ENCODE measurements at regions not wholly inside any gene's neighbourhood (a gene's known extent, or its start where the extent isn't known, plus 50 kb on each side); places are given as distances from the start of the nearest gene placed in this dataset.

DNA sequence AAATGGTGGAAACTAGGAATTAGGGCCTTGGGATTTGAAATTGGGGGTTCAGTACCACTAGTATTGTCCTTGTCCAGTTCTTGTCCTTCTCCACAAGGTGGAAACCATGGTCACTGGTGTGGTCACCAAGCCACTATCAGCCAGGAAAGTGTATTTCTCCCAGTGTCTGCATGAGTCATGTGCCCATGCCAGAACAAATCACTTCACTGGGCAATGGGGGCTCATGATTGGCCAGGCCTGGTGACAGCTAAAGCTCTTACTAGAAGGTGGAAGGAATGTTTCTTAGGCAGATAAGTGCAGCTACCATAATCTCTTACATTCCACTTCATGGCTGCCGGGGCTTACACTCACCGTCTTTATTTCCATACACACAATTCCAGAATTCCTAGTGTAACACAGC, 124.8 kb upstream of the TACR1 start (continued):
- no peak for TF ChIP-seq REST (IDR thresholded peaks at IDR 0.05; ENCODE audit: low read depth, low read length)
- TF ChIP-seq NR2C2 (IDR thresholded peaks at IDR 0.05; ENCODE audit: borderline replicate concordance, control insufficient read depth, insufficient read length, low read depth): no peak
- TF ChIP-seq POLR2A (IDR thresholded peaks at IDR 0.05; ENCODE audit: low read depth, low read length): no peak
- no peak for TF ChIP-seq PKNOX1 (IDR thresholded peaks at IDR 0.05)
- no peak for TF ChIP-seq NFIC (IDR thresholded peaks at IDR 0.05; ENCODE audit: low read depth, low read length)
- TF ChIP-seq CBFB (IDR thresholded peaks at IDR 0.05; ENCODE audit: low read depth): no peak

GRCh38 chr2:75321599-75321922, 122.2 kb upstream of the TACR1 start:
- H3K27me3 ChIP-seq (replicated peaks in 1 of 2; ENCODE audit: control insufficient read depth in 2 of 2, insufficient read depth in 2 of 2, low read length in 1 of 2): no peaks in the 10 kb centered on the region
- BruUV-seq (replicated peaks): no TSS peak
- no peak for FAIRE-seq
- no peak overlapping the region for H3K4me2 ChIP-seq (ENCODE audit: control insufficient read depth, insufficient read depth)
- 24% methylated on average over 2 of the region's 2 CpGs for WGBS (ENCODE audit: insufficient coverage, insufficient replicate concordance, low lambda C conversion rate, missing lambda C conversion rate)
- H2AFZ ChIP-seq (ENCODE audit: control insufficient read depth, low read depth, low read length): no peak overlapping the region
- no peaks in the 10 kb centered on the region for H4K20me1 ChIP-seq (ENCODE audit: control insufficient read depth, insufficient read depth)
- H3K36me3 ChIP-seq (ENCODE audit: control insufficient read depth in 2 of 2, insufficient read depth in 2 of 2, low read length in 1 of 2): no peaks in the 10 kb centered on the region
- TF ChIP-seq SMAD5 (IDR thresholded peaks at IDR 0.05; ENCODE audit: low read depth) (no peak), RAD21 (IDR thresholded peaks at IDR 0.05; ENCODE audit: insufficient read depth, low read depth, low read length) (no peak), PAX8 (IDR thresholded peaks at IDR 0.05) (no peak), TBL1XR1 (IDR thresholded peaks at IDR 0.05; ENCODE audit: low read depth, low read length) (no peak), KDM1A (IDR thresholded peaks at IDR 0.05; ENCODE audit: borderline replicate concordance) (no peak), CTCF (IDR thresholded peaks at IDR 0.05 in 2 of 3, conservative IDR thresholded peaks at IDR 0.05 in 1 of 3; ENCODE audit: control insufficient read depth in 2 of 3, extremely low read depth in 1 of 3, insufficient read depth in 1 of 3, low read depth in 3 of 3, low read length in 3 of 3) (no peak), TARDBP (IDR thresholded peaks at IDR 0.05; ENCODE audit: borderline replicate concordance) (no peak), POLR2A (IDR thresholded peaks at IDR 0.05; ENCODE audit: low read depth, low read length) (no peak), NFXL1 (IDR thresholded peaks at IDR 0.05; ENCODE audit: borderline replicate concordance) (no peak), IRF4 (IDR thresholded peaks at IDR 0.05; ENCODE audit: low read depth, low read length) (no peak), CBX3 (IDR thresholded peaks at IDR 0.05; ENCODE audit: borderline replicate concordance, low read depth) (no peak), HDAC6 (IDR thresholded peaks at IDR 0.05; ENCODE audit: unreplicated experiment) (no peak), EZH2 (IDR thresholded peaks at IDR 0.05; ENCODE audit: borderline replicate concordance, control insufficient read depth, low read depth, low read length) (no peak)
- RAD21 ChIA-PET (ENCODE audit: unreplicated experiment): no interaction called here
- POLR2A ChIA-PET: no interaction called here
- no peaks in the 10 kb centered on the region; the same call in 1 of the 2 replicates for H3K4me1 ChIP-seq (ENCODE audit: control insufficient read depth, insufficient read depth, low read length)
- SMC1A ChIA-PET (ENCODE audit: uncharacterized antibody, unreplicated experiment): interaction anchor here (1.0 kb wide), 2 partner anchors 14 to 37 kb away, joined by 3 read pairs; no protein-coding TSS in a partner anchor
- no peak for DNase-seq (ENCODE audit: low read depth, low spot score)
- intact Hi-C loops (cut with micrococcal nuclease; ENCODE audit: unreplicated experiment) (no loop called here), in situ Hi-C loops (cut with MboI) (no loop called here)
- no peaks in the 10 kb centered on the region for H3K79me2 ChIP-seq (ENCODE audit: control insufficient read depth, insufficient read depth, low read length)
- CTCF ChIA-PET: interaction anchor here (0.7 to 0.9 kb wide), 2 partner anchors 69 to 146 kb away, joined by 3 to 4 read pairs; no protein-coding TSS in a partner anchor
- no peak overlapping the region for H3K4me3 ChIP-seq
- no peak for ATAC-seq
- no peak overlapping the region for H3K9ac ChIP-seq (ENCODE audit: control insufficient read depth, insufficient read depth, low read length)
- H3K9me3 ChIP-seq (replicated peaks; ENCODE audit: control insufficient read depth, insufficient read depth, low read length): no peaks in the 10 kb centered on the region; the same call in 2 of the 3 replicates
- H3K27ac ChIP-seq (ENCODE audit: control insufficient read depth, insufficient read depth): no peak overlapping the region

All from GM12878 (cell line).